Sigmoid colon (tissue), 6 donors: ENCODE measurements at regions not wholly inside any gene's neighbourhood (a gene's known extent, or its start where the extent isn't known, plus 50 kb on each side); places are given as distances from the start of the nearest gene placed in this dataset.

ENCODE experiments used
- DNase-seq: peaks from one replicate; pipeline ENCODE4 v3.0.0-alpha.2; 2019
- H3K27ac ChIP-seq, 4 donors: fragments of 200-600 bp; sonication (generic); one replicate each; pipeline ENCODE4 v1.5.1; 2016 to 2019; ENCODE audit warnings: mild to moderate bottlenecking in 1 of 4
- H3K27me3 ChIP-seq, 3 donors: fragments of 200-600 bp; sonication (generic); one replicate each; pipeline ENCODE4 v1.5.1; 2019; ENCODE audit warnings: mild to moderate bottlenecking in 1 of 3
- H3K36me3 ChIP-seq, 4 donors: fragments of 200-600 bp; sonication (generic); one replicate each; pipeline ENCODE4 v1.5.1; 2016 to 2019
- H3K4me1 ChIP-seq, 4 donors: fragments of 200-600 bp; sonication (generic); one replicate each; pipeline ENCODE4 v1.5.1; 2017 to 2019
- H3K4me3 ChIP-seq, 4 donors: fragments of 200-600 bp; sonication (generic); one replicate each; pipeline ENCODE4 v1.5.1; 2017 to 2019; ENCODE audit warnings: mild to moderate bottlenecking in 2 of 4, moderate library complexity in 1 of 4
- H3K9me3 ChIP-seq, 4 donors: fragments of 200-600 bp in 3 of 4; sonication (generic) in 3 of 4; one replicate each; pipeline versions ENCODE4 v1.5.1 to v1.6.1; 2013 to 2019
- CTCF ChIP-seq, 4 experiments: fragments of 450-650 bp in 3 of 4; fragments of 200-600 bp in 1 of 4; IDR thresholded peaks; one replicate each; pipeline ENCODE4 v1.5.1; 2016 to 2019; ENCODE audit warnings: antibody characterized with exemption in 4 of 4, mild to moderate bottlenecking in 3 of 4, moderate library complexity in 2 of 4
- EP300 ChIP-seq, 4 donors: sonication (generic); formaldehyde crosslinking; IDR thresholded peaks; one replicate each; pipeline ENCODE4 v1.6.1; 2017; ENCODE audit warnings: antibody characterized with exemption in 4 of 4
- POLR2A ChIP-seq, 2 donors: fragments of 450-650 bp; IDR thresholded peaks; one replicate each; pipeline ENCODE4 v1.6.1; 2016; ENCODE audit warnings: antibody characterized with exemption in 2 of 2, mild to moderate bottlenecking in 2 of 2, moderate library complexity in 2 of 2
- POLR2AphosphoS5 ChIP-seq, 4 donors: sonication (generic); formaldehyde crosslinking; IDR thresholded peaks; one replicate each; pipeline ENCODE4 v1.6.1; 2017; ENCODE audit warnings: antibody characterized with exemption in 4 of 4
- WGBS, 2 donors: extraction: QIAGEN DNeasy Blood & Tissue Kit; methylation state at CpG; one replicate each; pipeline ENCODE4 v1.1.7; 2013; 5-methylcytosine and 5-hydroxymethylcytosine counted together
- intact Hi-C: fragments of 100-400 bp; cut with DNase I; formaldehyde crosslinking; loops from one replicate; pipeline ENCODE4 v1.15.1; 2023
- donor health status: healthy with polysubstance abuse.
- donor health status: healthy.

GRCh38 chr7:43014406-43014805, 82.2 kb downstream of the MRPL32 start:
- 87% methylated on average over 4 of the region's 4 CpGs for WGBS, 2 donors
- no peak for TF ChIP-seq CTCF (IDR thresholded peaks at IDR 0.05)
- TF ChIP-seq POLR2A (IDR thresholded peaks at IDR 0.05): no peak
- no peak for TF ChIP-seq EP300 (IDR thresholded peaks at IDR 0.05)
- TF ChIP-seq POLR2AphosphoS5 (IDR thresholded peaks at IDR 0.05): no peak
- Histone ChIP-seq H3K4me3 (no peak overlapping the region), H3K4me1 (no peaks in the 10 kb centered on the region), H3K27ac (no peak overlapping the region), H3K27me3 (no peaks in the 10 kb centered on the region), H3K36me3 (no peaks in the 10 kb centered on the region), H3K9me3 (no peaks in the 10 kb centered on the region)
- no peak for DNase-seq
- intact Hi-C loops: no loop called here

GRCh38 chr7:43015301-43015700, 83.1 kb downstream of the MRPL32 start:
- H3K9me3 ChIP-seq: no peaks in the 10 kb centered on the region
- no peak for TF ChIP-seq POLR2A (IDR thresholded peaks at IDR 0.05)
- TF ChIP-seq CTCF (IDR thresholded peaks at IDR 0.05): no peak
- no peak for TF ChIP-seq POLR2AphosphoS5 (IDR thresholded peaks at IDR 0.05)
- TF ChIP-seq EP300 (IDR thresholded peaks at IDR 0.05): no peak
- H3K4me3 ChIP-seq: no peak overlapping the region
- no peaks in the 10 kb centered on the region for H3K27me3 ChIP-seq
- intact Hi-C loops: no loop called here
- 82 to 85% methylated on average over 4 of the region's 4 CpGs for WGBS, 2 donors
- DNase-seq: no peak
- no peak overlapping the region for H3K27ac ChIP-seq
- H3K4me1 ChIP-seq: no peaks in the 10 kb centered on the region
- H3K36me3 ChIP-seq: no peaks in the 10 kb centered on the region

- Histone ChIP-seq H3K27ac (no peak overlapping the region), H3K4me3 (no peak overlapping the region), H3K27me3 (no peaks in the 10 kb centered on the region), H3K9me3 (no peaks in the 10 kb centered on the region), H3K4me1 (no peaks in the 10 kb centered on the region), H3K36me3 (no peaks in the 10 kb centered on the region)
- no peak for DNase-seq
- intact Hi-C loops: no loop called here
- WGBS, 2 donors: 88 to 95% methylated on average over 4 of the region's 4 CpGs
- TF ChIP-seq POLR2A (IDR thresholded peaks at IDR 0.05): no peak
- TF ChIP-seq POLR2AphosphoS5 (IDR thresholded peaks at IDR 0.05): no peak
- no peak for TF ChIP-seq EP300 (IDR thresholded peaks at IDR 0.05)
- no peak for TF ChIP-seq CTCF (IDR thresholded peaks at IDR 0.05)
Observed at GRCh38 chr7:43018446-43018845, 86.3 kb downstream of the MRPL32 start.

- no peaks in the 10 kb centered on the region for H3K9me3 ChIP-seq
Observed at GRCh38 chr7:43021431-43021830, 89.3 kb downstream of the MRPL32 start.

More at GRCh38 chr7:43021431-43021830, 89.3 kb downstream of the MRPL32 start:
- Histone ChIP-seq H3K4me3 (no peak overlapping the region), H3K36me3 (no peaks in the 10 kb centered on the region), H3K27ac (no peak overlapping the region), H3K27me3 (no peaks in the 10 kb centered on the region), H3K4me1 (no peaks in the 10 kb centered on the region)
- intact Hi-C loops: no loop called here
- 81 to 82% methylated on average over 3 of the region's 3 CpGs for WGBS, 2 donors
- TF ChIP-seq POLR2A (IDR thresholded peaks at IDR 0.05): no peak
- no peak for TF ChIP-seq CTCF (IDR thresholded peaks at IDR 0.05)
- no peak for DNase-seq
